ENCODE measurements at regions not wholly inside any gene's neighbourhood (a gene's known extent, or its start where the extent isn't known, plus 50 kb on each side); places are given as distances from the start of the nearest gene placed in this dataset.
"Not testable (repeated sequence)": the region's sequence is repeated elsewhere in the genome, so short reads cannot be mapped to it uniquely, and the experiment has no call there.

- H3K27ac ChIP-seq (ENCODE audit: low read depth, low read length, poor library complexity, severe bottlenecking); intact Hi-C loops (cut with micrococcal nuclease; ENCODE audit: unreplicated experiment); H3K9me3 ChIP-seq (ENCODE audit: low read depth, low read length, poor library complexity, severe bottlenecking); H3K4me1 ChIP-seq (ENCODE audit: insufficient read depth, low read length, poor library complexity, severe bottlenecking); H3K36me3 ChIP-seq (ENCODE audit: insufficient read depth, low read length, poor library complexity, severe bottlenecking); H3K27me3 ChIP-seq (replicated peaks; ENCODE audit: insufficient read depth, low read depth, low read length, poor library complexity); H3K4me3 ChIP-seq (ENCODE audit: low read depth, low read length, poor library complexity, severe bottlenecking); DNase-seq (ENCODE audit: low spot score); POLR2A ChIA-PET (ENCODE audit: low non-redundant PET); CTCF ChIA-PET; BruUV-seq (replicated peaks): not testable (repeated sequence)
Measured at GRCh38 chr1:148391323-148391722, 91.8 kb downstream of the PPIAL4G start.

- no peaks in the 10 kb centered on the region for H3K36me3 ChIP-seq (ENCODE audit: insufficient read depth, low read length, poor library complexity, severe bottlenecking)
- ChIA-PET POLR2A (ENCODE audit: low non-redundant PET) (no interaction called here), CTCF (no interaction called here)
- no peak for DNase-seq (ENCODE audit: low spot score)
- H3K4me3 ChIP-seq (ENCODE audit: low read depth, low read length, poor library complexity, severe bottlenecking), result peak overlapping the region; percentile 5
- intact Hi-C loops (cut with micrococcal nuclease; ENCODE audit: unreplicated experiment), result no loop called here
- H3K27ac ChIP-seq (ENCODE audit: low read depth, low read length, poor library complexity, severe bottlenecking), result no peak overlapping the region
- BruUV-seq (replicated peaks), result no TSS peak
- H3K9me3 ChIP-seq (ENCODE audit: low read depth, low read length, poor library complexity, severe bottlenecking), result no peaks in the 10 kb centered on the region
- no peaks in the 10 kb centered on the region for H3K4me1 ChIP-seq (ENCODE audit: insufficient read depth, low read length, poor library complexity, severe bottlenecking)
- no peaks in the 10 kb centered on the region for H3K27me3 ChIP-seq (replicated peaks; ENCODE audit: insufficient read depth, low read depth, low read length, poor library complexity)
- TF ChIP-seq EZH2 (IDR thresholded peaks at IDR 0.05; ENCODE audit: borderline replicate concordance, low read depth, low read length, poor library complexity, severe bottlenecking) (no peak), CTCF (conservative IDR thresholded peaks at IDR 0.05; ENCODE audit: low read depth, low read length) (no peak)
Measured at GRCh38 chr1:148389027-148389339, 94.1 kb downstream of the PPIAL4G start.

GRCh38 chr1:148388260-148389026 lies 94.7 kb downstream of the PPIAL4G start:
- CTCF ChIA-PET, result no interaction called here
- no peaks in the 10 kb centered on the region for H3K27me3 ChIP-seq (replicated peaks; ENCODE audit: insufficient read depth, low read depth, low read length, poor library complexity)
- no peaks in the 10 kb centered on the region for H3K4me1 ChIP-seq (ENCODE audit: insufficient read depth, low read length, poor library complexity, severe bottlenecking)
- H3K4me3 ChIP-seq (ENCODE audit: low read depth, low read length, poor library complexity, severe bottlenecking), result peak overlapping the region; percentile 5
- TSS peak; percentile 61 for BruUV-seq (replicated peaks)
- no peaks in the 10 kb centered on the region for H3K36me3 ChIP-seq (ENCODE audit: insufficient read depth, low read length, poor library complexity, severe bottlenecking)
- intact Hi-C loops (cut with micrococcal nuclease; ENCODE audit: unreplicated experiment), result no loop called here
- POLR2A ChIA-PET (ENCODE audit: low non-redundant PET), result no interaction called here
- TF ChIP-seq CTCF (conservative IDR thresholded peaks at IDR 0.05; ENCODE audit: low read depth, low read length), result no peak
- no peak for TF ChIP-seq EZH2 (IDR thresholded peaks at IDR 0.05; ENCODE audit: borderline replicate concordance, low read depth, low read length, poor library complexity, severe bottlenecking)
- DNase-seq (ENCODE audit: low spot score), result peak; percentile 80
- peak overlapping the region; percentile 41 for H3K27ac ChIP-seq (ENCODE audit: low read depth, low read length, poor library complexity, severe bottlenecking)
- no peaks in the 10 kb centered on the region for H3K9me3 ChIP-seq (ENCODE audit: low read depth, low read length, poor library complexity, severe bottlenecking)

- H3K27me3 ChIP-seq (replicated peaks; ENCODE audit: insufficient read depth, low read depth, low read length, poor library complexity); intact Hi-C loops (cut with micrococcal nuclease; ENCODE audit: unreplicated experiment); POLR2A ChIA-PET (ENCODE audit: low non-redundant PET); H3K4me1 ChIP-seq (ENCODE audit: insufficient read depth, low read length, poor library complexity, severe bottlenecking); H3K27ac ChIP-seq (ENCODE audit: low read depth, low read length, poor library complexity, severe bottlenecking); H3K9me3 ChIP-seq (ENCODE audit: low read depth, low read length, poor library complexity, severe bottlenecking); H3K36me3 ChIP-seq (ENCODE audit: insufficient read depth, low read length, poor library complexity, severe bottlenecking); CTCF ChIA-PET; BruUV-seq (replicated peaks); H3K4me3 ChIP-seq (ENCODE audit: low read depth, low read length, poor library complexity, severe bottlenecking); DNase-seq (ENCODE audit: low spot score): not testable (repeated sequence)
Measured at GRCh38 chr1:148387949-148388259, 95.2 kb downstream of the PPIAL4G start.

- CTCF ChIA-PET; H3K36me3 ChIP-seq (ENCODE audit: insufficient read depth, low read length, poor library complexity, severe bottlenecking); BruUV-seq (replicated peaks); H3K27me3 ChIP-seq (replicated peaks; ENCODE audit: insufficient read depth, low read depth, low read length, poor library complexity); H3K27ac ChIP-seq (ENCODE audit: low read depth, low read length, poor library complexity, severe bottlenecking); H3K4me1 ChIP-seq (ENCODE audit: insufficient read depth, low read length, poor library complexity, severe bottlenecking); POLR2A ChIA-PET (ENCODE audit: low non-redundant PET); intact Hi-C loops (cut with micrococcal nuclease; ENCODE audit: unreplicated experiment); H3K9me3 ChIP-seq (ENCODE audit: low read depth, low read length, poor library complexity, severe bottlenecking); H3K4me3 ChIP-seq (ENCODE audit: low read depth, low read length, poor library complexity, severe bottlenecking); DNase-seq (ENCODE audit: low spot score): not testable (repeated sequence)
Measured at GRCh38 chr1:148387122-148387948, 95.8 kb downstream of the PPIAL4G start.
